ENCODE measurements at regions not wholly inside any gene's neighbourhood (a gene's known extent, or its start where the extent isn't known, plus 50 kb on each side); places are given as distances from the start of the nearest gene placed in this dataset.
"Not testable (repeated sequence)": the region's sequence is repeated elsewhere in the genome, so short reads cannot be mapped to it uniquely, and the experiment has no call there.

DNA sequence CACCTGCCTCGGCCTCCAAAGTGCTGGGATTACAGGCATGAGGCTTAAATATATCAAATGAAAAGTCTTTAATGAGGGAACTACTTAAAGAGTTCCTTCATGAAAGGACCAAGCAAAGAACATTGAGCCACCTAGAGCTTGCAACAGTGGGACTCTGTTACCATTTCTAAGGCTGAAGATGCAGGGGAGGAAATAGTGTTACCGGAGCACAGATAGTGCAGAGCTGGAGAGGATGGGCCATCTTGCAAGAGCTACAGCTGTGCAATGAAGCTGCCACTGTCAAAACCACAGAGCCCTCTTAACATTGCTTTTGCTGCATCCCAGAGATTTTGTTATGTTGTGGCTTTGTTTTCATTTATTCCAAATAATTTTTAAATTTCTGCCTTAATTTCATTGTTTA is 77.1 kb upstream of the NAA35 start:
- ATAC-seq (ENCODE audit: low read depth) = no peak
- H3K9me3 ChIP-seq (ENCODE audit: severe bottlenecking) = no peaks in the 10 kb centered on the region
- TF ChIP-seq, protein P1, sequence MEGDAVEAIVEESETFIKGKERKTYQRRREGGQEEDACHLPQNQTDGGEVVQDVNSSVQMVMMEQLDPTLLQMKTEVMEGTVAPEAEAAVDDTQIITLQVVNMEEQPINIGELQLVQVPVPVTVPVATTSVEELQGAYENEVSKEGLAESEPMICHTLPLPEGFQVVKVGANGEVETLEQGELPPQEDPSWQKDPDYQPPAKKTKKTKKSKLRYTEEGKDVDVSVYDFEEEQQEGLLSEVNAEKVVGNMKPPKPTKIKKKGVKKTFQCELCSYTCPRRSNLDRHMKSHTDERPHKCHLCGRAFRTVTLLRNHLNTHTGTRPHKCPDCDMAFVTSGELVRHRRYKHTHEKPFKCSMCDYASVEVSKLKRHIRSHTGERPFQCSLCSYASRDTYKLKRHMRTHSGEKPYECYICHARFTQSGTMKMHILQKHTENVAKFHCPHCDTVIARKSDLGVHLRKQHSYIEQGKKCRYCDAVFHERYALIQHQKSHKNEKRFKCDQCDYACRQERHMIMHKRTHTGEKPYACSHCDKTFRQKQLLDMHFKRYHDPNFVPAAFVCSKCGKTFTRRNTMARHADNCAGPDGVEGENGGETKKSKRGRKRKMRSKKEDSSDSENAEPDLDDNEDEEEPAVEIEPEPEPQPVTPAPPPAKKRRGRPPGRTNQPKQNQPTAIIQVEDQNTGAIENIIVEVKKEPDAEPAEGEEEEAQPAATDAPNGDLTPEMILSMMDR (IDR thresholded peaks at IDR 0.05; ENCODE audit: poor library complexity, severe bottlenecking) = no peak

DNA sequence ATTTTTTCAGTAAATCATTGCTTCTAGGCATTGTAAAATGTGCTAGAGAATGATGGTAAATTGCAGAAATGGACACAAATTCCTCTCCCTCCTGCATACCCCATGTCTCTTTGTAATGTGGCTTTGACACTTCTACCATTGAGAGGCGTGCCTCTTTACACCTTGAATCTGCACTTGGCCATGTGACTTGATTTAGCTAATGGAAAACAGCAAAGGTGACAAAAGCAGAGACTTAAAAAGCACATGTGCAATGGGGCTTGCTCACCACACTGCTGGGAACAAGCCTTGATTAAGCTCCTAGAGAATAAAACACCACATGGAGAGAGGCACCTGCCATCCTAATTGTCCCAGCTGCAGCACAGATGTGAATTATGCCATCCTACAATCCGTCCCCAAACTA is 69.9 kb upstream of the NAA35 start:
- Histone ChIP-seq H3K27me3 (ENCODE audit: insufficient read depth, poor library complexity, severe bottlenecking) (no peaks in the 10 kb centered on the region), H3K9me3 (ENCODE audit: severe bottlenecking) (no peaks in the 10 kb centered on the region), H3K4me3 (ENCODE audit: severe bottlenecking) (no peak overlapping the region), H3K36me3 (ENCODE audit: low read depth) (no peaks in the 10 kb centered on the region), H3K4me1 (ENCODE audit: insufficient read depth, poor library complexity, severe bottlenecking) (no peaks in the 10 kb centered on the region), H3K27ac (ENCODE audit: poor library complexity, severe bottlenecking) (no peak overlapping the region)
- no peak for ATAC-seq (ENCODE audit: low read depth)
- TF ChIP-seq, protein P1 (IDR thresholded peaks at IDR 0.05; ENCODE audit: poor library complexity, severe bottlenecking) = no peak
- no peak for DNase-seq (ENCODE audit: low spot score)

More for the DNA sequence above, 77.1 kb upstream of the NAA35 start:
- H3K27ac ChIP-seq (ENCODE audit: poor library complexity, severe bottlenecking) = no peak overlapping the region
- peaks cover 3% of the 10 kb centered on the region for H3K27me3 ChIP-seq (ENCODE audit: insufficient read depth, poor library complexity, severe bottlenecking)
- H3K4me3 ChIP-seq (ENCODE audit: severe bottlenecking) = no peak overlapping the region
- no peaks in the 10 kb centered on the region for H3K36me3 ChIP-seq (ENCODE audit: low read depth)
- DNase-seq (ENCODE audit: low spot score) = no peak
- no peaks in the 10 kb centered on the region for H3K4me1 ChIP-seq (ENCODE audit: insufficient read depth, poor library complexity, severe bottlenecking)

DNA sequence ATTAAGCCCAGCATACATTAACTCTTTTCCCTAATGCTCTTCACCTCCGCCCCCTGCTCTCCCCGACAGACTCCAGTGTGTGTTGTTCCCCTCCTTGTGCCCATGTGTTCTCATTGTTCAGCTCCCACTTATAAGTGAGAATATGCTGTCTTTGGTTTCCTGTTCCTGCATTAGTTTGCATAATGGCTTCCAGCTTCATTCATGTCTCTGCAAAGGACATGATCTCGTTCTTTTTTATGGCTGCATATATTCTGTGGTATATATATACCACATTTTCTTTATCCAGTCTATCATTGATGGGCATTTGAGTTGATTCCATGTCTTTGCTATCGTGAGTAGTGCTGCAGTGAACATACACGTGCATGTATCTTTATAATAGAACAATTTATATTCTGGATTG is 69.3 kb upstream of the NAA35 start:
- H3K4me1 ChIP-seq (ENCODE audit: insufficient read depth, poor library complexity, severe bottlenecking) = not testable (repeated sequence)

DNA sequence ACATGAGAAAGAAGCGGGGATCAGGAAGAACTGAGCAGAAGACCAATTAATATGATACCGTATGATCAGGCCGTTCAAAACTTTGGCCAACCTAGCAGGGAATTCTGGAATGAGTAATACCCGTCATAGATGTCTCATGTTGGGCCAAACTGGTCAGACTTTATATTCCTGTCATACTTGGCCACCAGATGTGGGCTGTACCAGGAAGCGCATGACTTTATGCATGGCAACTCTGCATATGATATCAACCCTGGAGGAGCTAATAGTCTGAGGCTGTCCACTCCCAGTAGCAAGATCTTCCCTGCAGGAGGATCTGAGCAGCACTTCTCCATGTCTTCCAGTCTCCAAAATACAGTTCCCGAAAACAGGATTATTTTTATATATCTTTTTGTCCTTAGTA is 68.5 kb upstream of the NAA35 start:
- no peak for DNase-seq (ENCODE audit: low spot score)
- Histone ChIP-seq H3K27me3 (ENCODE audit: insufficient read depth, poor library complexity, severe bottlenecking) (no peaks in the 10 kb centered on the region), H3K4me3 (ENCODE audit: severe bottlenecking) (no peak overlapping the region), H3K4me1 (ENCODE audit: insufficient read depth, poor library complexity, severe bottlenecking) (no peaks in the 10 kb centered on the region), H3K36me3 (ENCODE audit: low read depth) (no peaks in the 10 kb centered on the region), H3K27ac (ENCODE audit: poor library complexity, severe bottlenecking) (no peak overlapping the region), H3K9me3 (ENCODE audit: severe bottlenecking) (no peaks in the 10 kb centered on the region)
- TF ChIP-seq, protein P1 (IDR thresholded peaks at IDR 0.05; ENCODE audit: poor library complexity, severe bottlenecking) = no peak
- no peak for ATAC-seq (ENCODE audit: low read depth)

More for the DNA sequence above, 69.3 kb upstream of the NAA35 start:
- H3K4me3 ChIP-seq (ENCODE audit: severe bottlenecking); H3K27ac ChIP-seq (ENCODE audit: poor library complexity, severe bottlenecking); DNase-seq (ENCODE audit: low spot score); ATAC-seq (ENCODE audit: low read depth); H3K9me3 ChIP-seq (ENCODE audit: severe bottlenecking); H3K27me3 ChIP-seq (ENCODE audit: insufficient read depth, poor library complexity, severe bottlenecking); H3K36me3 ChIP-seq (ENCODE audit: low read depth): not testable (repeated sequence)

DNA sequence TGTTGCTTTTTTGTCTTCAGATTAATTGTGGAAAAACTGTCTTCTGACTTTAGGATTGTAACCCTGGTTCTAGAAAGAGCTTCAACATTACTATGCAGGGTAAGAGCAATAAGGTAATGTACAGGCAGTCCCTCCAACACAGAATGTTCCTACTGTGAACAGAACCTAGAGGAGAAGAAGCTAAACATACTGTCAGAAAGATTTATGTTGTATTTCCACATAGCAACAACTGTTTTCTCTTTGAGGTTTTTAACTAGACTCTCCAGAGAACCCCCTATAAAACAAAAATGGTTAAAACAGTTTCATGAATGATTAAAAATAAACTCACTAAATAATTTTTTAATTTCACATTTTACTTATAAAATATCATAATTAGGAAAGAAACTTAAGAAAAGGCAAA is 64.3 kb upstream of the NAA35 start:
- Histone ChIP-seq H3K9me3 (ENCODE audit: severe bottlenecking) (no peaks in the 10 kb centered on the region), H3K4me3 (ENCODE audit: severe bottlenecking) (no peak overlapping the region), H3K27ac (ENCODE audit: poor library complexity, severe bottlenecking) (no peak overlapping the region), H3K4me1 (ENCODE audit: insufficient read depth, poor library complexity, severe bottlenecking) (no peaks in the 10 kb centered on the region), H3K36me3 (ENCODE audit: low read depth) (no peaks in the 10 kb centered on the region), H3K27me3 (ENCODE audit: insufficient read depth, poor library complexity, severe bottlenecking) (no peaks in the 10 kb centered on the region)
- TF ChIP-seq, protein P1 (IDR thresholded peaks at IDR 0.05; ENCODE audit: poor library complexity, severe bottlenecking) = no peak
- ATAC-seq (ENCODE audit: low read depth) = no peak
- DNase-seq (ENCODE audit: low spot score) = no peak

DNA sequence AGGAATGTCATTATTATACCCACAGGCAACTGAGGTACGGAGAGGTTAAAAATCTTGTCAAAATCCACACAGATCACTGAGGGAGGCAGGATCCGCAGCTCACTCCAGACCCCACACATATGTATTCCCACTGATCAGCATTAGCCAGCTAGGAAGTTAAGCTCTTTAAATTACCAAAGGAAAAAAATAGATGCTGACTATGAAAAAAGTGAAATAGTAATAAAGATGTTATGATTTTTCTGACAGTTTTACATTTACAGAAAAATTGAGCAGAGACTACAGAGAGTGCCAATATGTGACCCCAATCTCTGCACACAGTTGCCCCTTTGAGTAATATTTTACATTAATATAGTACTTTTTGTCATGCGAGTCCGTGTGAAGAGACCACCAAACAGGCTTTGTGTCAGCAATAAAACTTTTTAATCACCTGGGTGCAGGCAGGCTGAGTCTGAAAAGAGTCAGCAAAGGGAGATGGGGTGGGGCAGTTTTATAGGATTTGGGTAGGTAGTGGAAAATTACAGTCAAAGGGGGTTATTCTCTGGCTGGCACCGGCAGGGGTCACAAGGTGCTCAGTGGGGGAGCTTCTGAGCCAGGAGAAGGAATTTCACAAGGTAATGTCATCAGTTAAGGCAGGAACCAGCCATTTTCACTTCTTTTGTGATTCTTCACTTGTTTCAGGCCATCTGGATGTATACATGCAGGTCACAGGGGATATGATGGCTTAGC is 61.9 kb upstream of the NAA35 start:
- H3K9me3 ChIP-seq (ENCODE audit: severe bottlenecking); H3K27me3 ChIP-seq (ENCODE audit: insufficient read depth, poor library complexity, severe bottlenecking); H3K4me1 ChIP-seq (ENCODE audit: insufficient read depth, poor library complexity, severe bottlenecking); H3K4me3 ChIP-seq (ENCODE audit: severe bottlenecking); H3K36me3 ChIP-seq (ENCODE audit: low read depth); DNase-seq (ENCODE audit: low spot score); H3K27ac ChIP-seq (ENCODE audit: poor library complexity, severe bottlenecking); ATAC-seq (ENCODE audit: low read depth): not testable (repeated sequence)

DNA sequence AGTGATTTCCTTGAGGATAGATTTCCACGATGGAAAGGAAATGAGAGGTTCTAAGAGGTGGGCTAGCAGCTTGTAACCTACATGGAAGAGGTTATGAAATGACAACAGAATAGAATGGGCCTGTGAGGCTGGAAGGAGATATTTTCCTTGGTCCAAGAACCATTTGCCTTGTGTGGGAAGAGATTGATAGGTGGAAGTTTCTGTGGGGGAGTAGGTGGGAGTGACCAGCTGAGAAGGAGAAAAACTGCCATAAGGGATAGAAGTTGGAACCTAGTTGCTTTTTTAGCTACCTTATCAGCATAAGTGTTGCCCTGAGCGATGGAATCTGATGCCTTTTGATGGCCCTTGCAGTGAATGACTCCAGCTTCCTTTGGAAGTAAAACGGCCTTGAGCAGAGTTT is 60.4 kb upstream of the NAA35 start:
- H3K36me3 ChIP-seq (ENCODE audit: low read depth); ATAC-seq (ENCODE audit: low read depth); DNase-seq (ENCODE audit: low spot score): not testable (repeated sequence)

More for the DNA sequence above, 60.4 kb upstream of the NAA35 start:
- H3K4me3 ChIP-seq (ENCODE audit: severe bottlenecking); H3K27ac ChIP-seq (ENCODE audit: poor library complexity, severe bottlenecking); H3K4me1 ChIP-seq (ENCODE audit: insufficient read depth, poor library complexity, severe bottlenecking); H3K9me3 ChIP-seq (ENCODE audit: severe bottlenecking); H3K27me3 ChIP-seq (ENCODE audit: insufficient read depth, poor library complexity, severe bottlenecking): not testable (repeated sequence)
